H9 (cell line): ENCODE measurements at regions not wholly inside any gene's neighbourhood (a gene's known extent, or its start where the extent isn't known, plus 50 kb on each side); places are given as distances from the start of the nearest gene placed in this dataset.

Source experiments
- DNase-seq: peaks from one replicate; pipeline ENCODE4 v3.0.0-alpha.2; 2017
- H2AFZ ChIP-seq: one replicate; pipeline ENCODE4 v1.6.1; 2013; ENCODE audit warnings: mild to moderate bottlenecking, low read length, control low read depth, moderate library complexity
- H2AK5ac ChIP-seq: 2 replicates; pipeline ENCODE4 v1.6.1; 2013; ENCODE audit warnings: low read length, control low read depth, mixed read lengths; ENCODE audit not compliant: insufficient read length
- H2BK120ac ChIP-seq: one replicate; pipeline ENCODE4 v1.6.1; 2013; ENCODE audit warnings: low read depth, mild to moderate bottlenecking, low read length, control low read depth, inconsistent platforms; ENCODE audit not compliant: poor library complexity, severe bottlenecking
- H2BK12ac ChIP-seq: 2 replicates; pipeline ENCODE4 v1.6.1; 2013; ENCODE audit warnings: low read length, control low read depth, mixed read lengths, low read depth; ENCODE audit not compliant: insufficient read length
- H2BK15ac ChIP-seq: 2 replicates; pipeline ENCODE4 v1.6.1; 2013; ENCODE audit warnings: low read depth, low read length, control low read depth
- H2BK20ac ChIP-seq: one replicate; pipeline ENCODE4 v1.6.1; 2013; ENCODE audit warnings: low read depth, mild to moderate bottlenecking, low read length, control low read depth, inconsistent platforms; ENCODE audit not compliant: poor library complexity, severe bottlenecking
- H2BK5ac ChIP-seq: 2 replicates; pipeline ENCODE4 v1.6.1; 2013; ENCODE audit warnings: low read length, control low read depth, mixed read lengths; ENCODE audit not compliant: insufficient read length
- H3K14ac ChIP-seq: 2 replicates; pipeline ENCODE4 v1.6.1; 2013; ENCODE audit warnings: low read length, control low read depth; ENCODE audit not compliant: insufficient read depth
- H3K18ac ChIP-seq: 2 replicates; pipeline ENCODE4 v1.6.1; 2013; ENCODE audit warnings: low read depth, mild to moderate bottlenecking, mixed read lengths, low read length, control low read depth; ENCODE audit not compliant: insufficient read length
- H3K23ac ChIP-seq: 2 replicates; pipeline ENCODE4 v1.6.1; 2013; ENCODE audit warnings: low read length, control low read depth, mixed read lengths, low read depth; ENCODE audit not compliant: insufficient read length
- H3K23me2 ChIP-seq: 2 replicates; pipeline ENCODE4 v1.6.1; 2013; ENCODE audit warnings: low read depth, mild to moderate bottlenecking, mixed read lengths, low read length, control low read depth; ENCODE audit not compliant: insufficient read length, poor library complexity, severe bottlenecking
- H3K27ac ChIP-seq: 2 replicates; pipeline ENCODE4 v1.5.1; 2013; ENCODE audit warnings: low read length, control low read depth, mixed read lengths, low read depth; ENCODE audit not compliant: insufficient read length
- H3K27me3 ChIP-seq: 2 replicates; pipeline ENCODE4 v1.6.1; 2013; ENCODE audit warnings: low read length, control low read depth, inconsistent platforms; ENCODE audit not compliant: insufficient read depth
- H3K4ac ChIP-seq: 2 replicates; pipeline ENCODE4 v1.6.1; 2013; ENCODE audit warnings: low read depth, mild to moderate bottlenecking, control low read depth, inconsistent platforms, low read length, moderate library complexity
- H3K4me1 ChIP-seq: 2 replicates; pipeline ENCODE4 v1.6.1; 2013; ENCODE audit warnings: low read length, control low read depth, inconsistent platforms; ENCODE audit not compliant: insufficient read depth
- H3K4me2 ChIP-seq: 2 replicates; pipeline ENCODE4 v1.6.1; 2013; ENCODE audit warnings: low read length, control low read depth, mixed read lengths; ENCODE audit not compliant: insufficient read length, insufficient read depth
- H3K56ac ChIP-seq: 2 replicates; pipeline ENCODE4 v1.6.1; 2013; ENCODE audit warnings: low read depth, mild to moderate bottlenecking, mixed read lengths, low read length, control low read depth; ENCODE audit not compliant: insufficient read length
- H3K79me1 ChIP-seq: 2 replicates; pipeline ENCODE4 v1.6.1; 2013; ENCODE audit warnings: low read depth, mild to moderate bottlenecking, moderate library complexity, low read length, control low read depth, inconsistent platforms; ENCODE audit not compliant: insufficient read depth, poor library complexity, severe bottlenecking
- H3K79me2 ChIP-seq: 2 replicates; pipeline ENCODE4 v1.6.1; 2013; ENCODE audit warnings: low read length, control low read depth, inconsistent platforms; ENCODE audit not compliant: insufficient read depth
- H3K9ac ChIP-seq: 2 replicates; pipeline ENCODE4 v1.6.1; 2013; ENCODE audit warnings: low read length, control low read depth, mixed read lengths; ENCODE audit not compliant: insufficient read length; ENCODE audit errors: extremely low read depth
- H3K9me3 ChIP-seq: one replicate; pipeline ENCODE4 v1.6.1; 2013; ENCODE audit warnings: low read depth, low read length, inconsistent platforms; ENCODE audit not compliant: control insufficient read depth
- H3T11ph ChIP-seq: one replicate; pipeline ENCODE4 v1.6.1; 2013; ENCODE audit warnings: mild to moderate bottlenecking, low read length, control low read depth, inconsistent platforms
- H4K20me1 ChIP-seq: one replicate; pipeline ENCODE4 v1.6.1; 2013; ENCODE audit not compliant: control insufficient read depth, insufficient read length, insufficient read depth
- H4K5ac ChIP-seq: 2 replicates; pipeline ENCODE4 v1.6.1; 2013; ENCODE audit warnings: low read depth, mild to moderate bottlenecking, mixed read lengths, low read length, control low read depth; ENCODE audit not compliant: insufficient read length
- H4K8ac ChIP-seq: replicated peaks from 2 replicates; pipeline ENCODE4 v1.6.1; 2013; ENCODE audit warnings: low read length, control low read depth, mixed read lengths, low read depth; ENCODE audit not compliant: insufficient read length
- H4K91ac ChIP-seq: 2 replicates; pipeline ENCODE4 v1.6.1; 2013; ENCODE audit warnings: low read depth, mild to moderate bottlenecking, moderate library complexity, mixed read lengths, low read length, control low read depth; ENCODE audit not compliant: insufficient read length
- H3K27ac Mint-ChIP-seq, 3 experiments: 2 replicates in 2 of 3; 3 replicates in 1 of 3; pipeline ENCODE4 v1.8.0; 2020 to 2021; ENCODE audit warnings: mixed read lengths in 3 of 3, mild to moderate bottlenecking in 1 of 3, moderate library complexity in 1 of 3
- H3K27me3 Mint-ChIP-seq: 2 replicates; pipeline ENCODE4 v1.8.0; 2021; ENCODE audit warnings: low read depth, mild to moderate bottlenecking, moderate library complexity, mixed read lengths
- H3K36me3 Mint-ChIP-seq, 3 experiments: 2 replicates in 2 of 3; 3 replicates in 1 of 3; pipeline ENCODE4 v1.8.0; 2020 to 2021; ENCODE audit warnings: low read depth in 3 of 3, mixed read lengths in 3 of 3; ENCODE audit not compliant: insufficient read depth in 1 of 3
- H3K4me1 Mint-ChIP-seq, 2 experiments: 2 replicates each; pipeline ENCODE4 v1.8.0; 2020; ENCODE audit warnings: mixed read lengths in 2 of 2
- H3K4me3 Mint-ChIP-seq, 2 experiments: 2 replicates in 1 of 2; 3 replicates in 1 of 2; pipeline ENCODE4 v1.8.0; 2020 to 2021; ENCODE audit warnings: mild to moderate bottlenecking in 2 of 2, mixed read lengths in 2 of 2, moderate library complexity in 1 of 2
- H3K9me3 Mint-ChIP-seq, 2 experiments: 2 replicates in 1 of 2; 3 replicates in 1 of 2; pipeline ENCODE4 v1.8.0; 2020; ENCODE audit warnings: mild to moderate bottlenecking in 2 of 2, mixed read lengths in 2 of 2, moderate library complexity in 1 of 2
- CTCF ChIP-seq: fragments of 200-600 bp; sonication (generic); conservative IDR thresholded peaks from 3 replicates; pipeline ENCODE4 v1.8.0; 2021; ENCODE audit warnings: antibody characterized with exemption, mild to moderate bottlenecking
- WGBS: extraction: QIAGEN DNeasy Blood & Tissue Kit; methylation state at CpG from one replicate; pipeline ENCODE4 v1.1.7; 2013; ENCODE audit warnings: missing lambda C conversion rate, low lambda C conversion rate, mixed read lengths; ENCODE audit not compliant: insufficient read length; ENCODE audit errors: extremely low coverage; 5-methylcytosine and 5-hydroxymethylcytosine counted together

- H3K27me3 Mint-ChIP-seq = no peaks in the 10 kb centered on the region
- Histone ChIP-seq H4K20me1 (no peaks in the 10 kb centered on the region), H4K8ac (no peak overlapping the region), H4K91ac (no peak overlapping the region), H3K79me1 (no peaks in the 10 kb centered on the region), H3K4ac (no peak overlapping the region), H3K56ac (no peak overlapping the region), H3K18ac (no peak overlapping the region), H4K5ac (no peak overlapping the region), H2BK12ac (no peak overlapping the region), H2AFZ (no peak overlapping the region), H3T11ph (no peak overlapping the region), H2BK20ac (no peak overlapping the region), H3K9me3 (no peaks in the 10 kb centered on the region), H3K27ac (no peak overlapping the region), H2AK5ac (no peak overlapping the region), H3K27me3 (no peaks in the 10 kb centered on the region), H2BK15ac (no peak overlapping the region), H2BK5ac (no peak overlapping the region), H3K4me2 (no peak overlapping the region), H3K4me1 (no peaks in the 10 kb centered on the region), H3K23ac (no peak overlapping the region), H3K9ac (no peak overlapping the region), H3K23me2 (no peaks in the 10 kb centered on the region), H3K14ac (no peak overlapping the region), H2BK120ac (no peak overlapping the region), H3K79me2 (no peaks in the 10 kb centered on the region)
- DNase-seq = no peak
- no peak overlapping the region for H3K4me3 Mint-ChIP-seq
- no peaks in the 10 kb centered on the region; a peak in 1 of 5 replicates for H3K9me3 Mint-ChIP-seq
- peaks cover 11 to 21% of the 10 kb centered on the region in 2 experiments for H3K4me1 Mint-ChIP-seq
- WGBS = no CpG with 5 or more reads among the region's 3 CpGs
- no peak for TF ChIP-seq CTCF
- no peak overlapping the region for H3K27ac Mint-ChIP-seq
- no peaks in the 10 kb centered on the region for H3K36me3 Mint-ChIP-seq
Measured at GRCh38 chr4:110787707-110788106, 164.8 kb upstream of the PITX2 start.
